ENCODE measurements at regions not wholly inside any gene's neighbourhood (a gene's known extent, or its start where the extent isn't known, plus 50 kb on each side); places are given as distances from the start of the nearest gene placed in this dataset.

DNA sequence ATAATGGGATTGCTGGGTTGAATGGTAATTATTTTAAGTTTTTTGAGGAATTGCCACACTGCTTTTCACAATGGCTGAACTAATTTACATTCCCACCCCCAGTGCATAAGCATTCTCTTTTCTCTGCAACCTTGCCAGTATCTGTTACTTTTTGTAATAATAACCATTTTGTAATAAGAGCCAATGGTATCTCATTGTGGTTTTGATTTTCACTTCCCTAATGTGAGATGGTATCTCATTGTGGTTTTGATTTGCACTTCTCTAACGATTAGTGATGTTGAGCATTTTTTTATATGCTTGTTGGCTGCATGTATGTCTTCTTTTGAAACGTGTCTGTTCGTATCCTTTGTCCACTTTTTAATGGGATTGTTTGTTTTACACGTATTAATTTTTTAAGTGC, 213.1 kb upstream of the HDX start (continued):
- TF ChIP-seq, protein P1, sequence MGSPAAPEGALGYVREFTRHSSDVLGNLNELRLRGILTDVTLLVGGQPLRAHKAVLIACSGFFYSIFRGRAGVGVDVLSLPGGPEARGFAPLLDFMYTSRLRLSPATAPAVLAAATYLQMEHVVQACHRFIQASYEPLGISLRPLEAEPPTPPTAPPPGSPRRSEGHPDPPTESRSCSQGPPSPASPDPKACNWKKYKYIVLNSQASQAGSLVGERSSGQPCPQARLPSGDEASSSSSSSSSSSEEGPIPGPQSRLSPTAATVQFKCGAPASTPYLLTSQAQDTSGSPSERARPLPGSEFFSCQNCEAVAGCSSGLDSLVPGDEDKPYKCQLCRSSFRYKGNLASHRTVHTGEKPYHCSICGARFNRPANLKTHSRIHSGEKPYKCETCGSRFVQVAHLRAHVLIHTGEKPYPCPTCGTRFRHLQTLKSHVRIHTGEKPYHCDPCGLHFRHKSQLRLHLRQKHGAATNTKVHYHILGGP (tag by site-specific recombination; IDR thresholded peaks at IDR 0.05) = no peak
- TF ChIP-seq ZNF830 (tag by site-specific recombination; IDR thresholded peaks at IDR 0.05; ENCODE audit: low read depth) = no peak
- no peak for TF ChIP-seq ZNF221 (tag by site-specific recombination; IDR thresholded peaks at IDR 0.05; ENCODE audit: borderline replicate concordance)

DNA sequence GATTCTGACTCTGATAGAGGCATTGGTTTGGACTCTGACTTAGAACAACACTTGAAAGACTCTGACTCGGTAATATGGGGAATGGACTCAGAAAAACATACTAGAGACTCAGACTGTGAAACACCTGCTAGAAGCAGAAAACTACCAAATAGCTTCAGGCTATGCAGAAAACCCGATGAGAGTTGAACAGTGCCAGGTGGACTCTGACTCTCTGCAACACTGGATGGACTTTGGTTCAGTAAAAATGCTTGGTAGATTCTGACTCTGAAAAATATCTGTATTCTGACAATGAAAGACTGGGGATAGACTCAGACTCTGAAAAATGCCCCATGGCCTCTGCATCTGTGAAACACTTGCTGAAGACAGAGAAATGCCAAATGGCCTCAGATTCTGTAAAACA, 215.1 kb upstream of the HDX start:
- POLR2A ChIA-PET = no interaction called here
- H3K4me1 ChIP-seq (ENCODE audit: control insufficient read depth, insufficient read depth, low read length) = no peaks in the 10 kb centered on the region
- H3K9me3 ChIP-seq (ENCODE audit: control insufficient read depth, insufficient read depth, low read depth, low read length) = no peaks in the 10 kb centered on the region
- no peak overlapping the region for H3K27ac ChIP-seq (ENCODE audit: extremely low read depth, low read depth, low read length)
- no peaks in the 10 kb centered on the region for H3K36me3 ChIP-seq (ENCODE audit: control insufficient read depth in 2 of 2, insufficient read depth in 1 of 2, low read length in 2 of 2)
- no peak for TF ChIP-seq ZFP69B (tag by site-specific recombination; IDR thresholded peaks at IDR 0.05)
- no peak for TF ChIP-seq ZNF24 (tag by site-specific recombination; IDR thresholded peaks at IDR 0.05)
- no peak for TF ChIP-seq ZNF324 (tag by site-specific recombination; IDR thresholded peaks at IDR 0.05)
- TF ChIP-seq, protein P2, sequence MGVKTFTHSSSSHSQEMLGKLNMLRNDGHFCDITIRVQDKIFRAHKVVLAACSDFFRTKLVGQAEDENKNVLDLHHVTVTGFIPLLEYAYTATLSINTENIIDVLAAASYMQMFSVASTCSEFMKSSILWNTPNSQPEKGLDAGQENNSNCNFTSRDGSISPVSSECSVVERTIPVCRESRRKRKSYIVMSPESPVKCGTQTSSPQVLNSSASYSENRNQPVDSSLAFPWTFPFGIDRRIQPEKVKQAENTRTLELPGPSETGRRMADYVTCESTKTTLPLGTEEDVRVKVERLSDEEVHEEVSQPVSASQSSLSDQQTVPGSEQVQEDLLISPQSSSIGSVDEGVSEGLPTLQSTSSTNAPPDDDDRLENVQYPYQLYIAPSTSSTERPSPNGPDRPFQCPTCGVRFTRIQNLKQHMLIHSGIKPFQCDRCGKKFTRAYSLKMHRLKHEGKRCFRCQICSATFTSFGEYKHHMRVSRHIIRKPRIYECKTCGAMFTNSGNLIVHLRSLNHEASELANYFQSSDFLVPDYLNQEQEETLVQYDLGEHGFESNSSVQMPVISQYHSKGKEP (tag by site-specific recombination; IDR thresholded peaks at IDR 0.05) = no peak
- TF ChIP-seq ZBTB48 (tag by site-specific recombination; IDR thresholded peaks at IDR 0.05) = no peak
- TF ChIP-seq, protein P3, sequence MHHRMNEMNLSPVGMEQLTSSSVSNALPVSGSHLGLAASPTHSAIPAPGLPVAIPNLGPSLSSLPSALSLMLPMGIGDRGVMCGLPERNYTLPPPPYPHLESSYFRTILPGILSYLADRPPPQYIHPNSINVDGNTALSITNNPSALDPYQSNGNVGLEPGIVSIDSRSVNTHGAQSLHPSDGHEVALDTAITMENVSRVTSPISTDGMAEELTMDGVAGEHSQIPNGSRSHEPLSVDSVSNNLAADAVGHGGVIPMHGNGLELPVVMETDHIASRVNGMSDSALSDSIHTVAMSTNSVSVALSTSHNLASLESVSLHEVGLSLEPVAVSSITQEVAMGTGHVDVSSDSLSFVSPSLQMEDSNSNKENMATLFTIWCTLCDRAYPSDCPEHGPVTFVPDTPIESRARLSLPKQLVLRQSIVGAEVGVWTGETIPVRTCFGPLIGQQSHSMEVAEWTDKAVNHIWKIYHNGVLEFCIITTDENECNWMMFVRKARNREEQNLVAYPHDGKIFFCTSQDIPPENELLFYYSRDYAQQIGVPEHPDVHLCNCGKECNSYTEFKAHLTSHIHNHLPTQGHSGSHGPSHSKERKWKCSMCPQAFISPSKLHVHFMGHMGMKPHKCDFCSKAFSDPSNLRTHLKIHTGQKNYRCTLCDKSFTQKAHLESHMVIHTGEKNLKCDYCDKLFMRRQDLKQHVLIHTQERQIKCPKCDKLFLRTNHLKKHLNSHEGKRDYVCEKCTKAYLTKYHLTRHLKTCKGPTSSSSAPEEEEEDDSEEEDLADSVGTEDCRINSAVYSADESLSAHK (tag by site-specific recombination; IDR thresholded peaks at IDR 0.05) = no peak
- TF ChIP-seq, protein P4, sequence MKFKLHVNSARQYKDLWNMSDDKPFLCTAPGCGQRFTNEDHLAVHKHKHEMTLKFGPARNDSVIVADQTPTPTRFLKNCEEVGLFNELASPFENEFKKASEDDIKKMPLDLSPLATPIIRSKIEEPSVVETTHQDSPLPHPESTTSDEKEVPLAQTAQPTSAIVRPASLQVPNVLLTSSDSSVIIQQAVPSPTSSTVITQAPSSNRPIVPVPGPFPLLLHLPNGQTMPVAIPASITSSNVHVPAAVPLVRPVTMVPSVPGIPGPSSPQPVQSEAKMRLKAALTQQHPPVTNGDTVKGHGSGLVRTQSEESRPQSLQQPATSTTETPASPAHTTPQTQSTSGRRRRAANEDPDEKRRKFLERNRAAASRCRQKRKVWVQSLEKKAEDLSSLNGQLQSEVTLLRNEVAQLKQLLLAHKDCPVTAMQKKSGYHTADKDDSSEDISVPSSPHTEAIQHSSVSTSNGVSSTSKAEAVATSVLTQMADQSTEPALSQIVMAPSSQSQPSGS (tag by site-specific recombination; IDR thresholded peaks at IDR 0.05; ENCODE audit: low read depth) = no peak
- CTCF ChIA-PET = interaction anchor here (1.0 to 1.4 kb wide), 2 partner anchors 12 to 17 kb away, joined by 3 read pairs; no protein-coding TSS in a partner anchor
- H3K4me3 ChIP-seq (ENCODE audit: low read depth, low read length) = no peak overlapping the region

DNA sequence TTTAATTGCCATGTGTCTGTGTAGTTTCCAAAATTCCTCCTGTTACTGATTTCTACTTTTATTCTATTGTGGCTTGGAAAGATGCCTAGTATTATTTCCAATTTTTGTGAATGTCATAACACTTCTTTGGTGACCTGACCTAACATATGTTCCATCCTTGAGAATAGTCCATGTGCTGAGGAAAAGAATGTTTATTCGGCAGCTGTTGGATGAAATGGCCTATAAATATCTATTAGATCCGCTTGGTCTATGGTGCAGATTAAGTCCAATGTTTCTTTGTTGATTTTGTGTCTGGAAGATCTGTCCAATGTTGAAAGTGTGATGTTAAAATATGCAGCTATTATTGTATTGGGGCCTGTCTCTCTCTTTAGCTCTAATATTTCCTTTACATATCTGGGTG, 219.2 kb upstream of the HDX start:
- POLR2A ChIA-PET = no interaction called here
- Histone ChIP-seq H3K4me1 (ENCODE audit: control insufficient read depth, insufficient read depth, low read length) (0 out of 2 replicates have a peak, but pooled peaks cover 2% of the 10 kb centered on the region), H3K27ac (ENCODE audit: extremely low read depth, low read depth, low read length) (no peak overlapping the region), H3K4me3 (ENCODE audit: low read depth, low read length) (no peak overlapping the region), H3K9me3 (ENCODE audit: control insufficient read depth, insufficient read depth, low read depth, low read length) (no peaks in the 10 kb centered on the region; the same call in 1 of the 2 replicates), H3K36me3 (ENCODE audit: control insufficient read depth in 2 of 2, insufficient read depth in 1 of 2, low read length in 2 of 2) (no peaks in the 10 kb centered on the region)
- CTCF ChIA-PET = no interaction called here
- TF ChIP-seq ZNF112 (tag by site-specific recombination; IDR thresholded peaks at IDR 0.05) (no peak), ZBTB8A (tag by site-specific recombination; IDR thresholded peaks at IDR 0.05) (no peak), ZBTB21 (tag by site-specific recombination; IDR thresholded peaks at IDR 0.05) (no peak), ZNF747 (tag by site-specific recombination; IDR thresholded peaks at IDR 0.05) (no peak), ZNF341 (tag by site-specific recombination; IDR thresholded peaks at IDR 0.05; ENCODE audit: low read depth) (no peak), GFI1B (tag by site-specific recombination; IDR thresholded peaks at IDR 0.05) (no peak), ZNF501 (tag by site-specific recombination; IDR thresholded peaks at IDR 0.05) (no peak), KLF9 (tag by site-specific recombination; IDR thresholded peaks at IDR 0.05; ENCODE audit: low read depth) (no peak), ZFP41 (tag by site-specific recombination; IDR thresholded peaks at IDR 0.05; ENCODE audit: borderline replicate concordance) (no peak), PRDM1 (tag by site-specific recombination; IDR thresholded peaks at IDR 0.05) (no peak), ZEB2 (tag by site-specific recombination; IDR thresholded peaks at IDR 0.05) (no peak)
- TF ChIP-seq, protein P5, sequence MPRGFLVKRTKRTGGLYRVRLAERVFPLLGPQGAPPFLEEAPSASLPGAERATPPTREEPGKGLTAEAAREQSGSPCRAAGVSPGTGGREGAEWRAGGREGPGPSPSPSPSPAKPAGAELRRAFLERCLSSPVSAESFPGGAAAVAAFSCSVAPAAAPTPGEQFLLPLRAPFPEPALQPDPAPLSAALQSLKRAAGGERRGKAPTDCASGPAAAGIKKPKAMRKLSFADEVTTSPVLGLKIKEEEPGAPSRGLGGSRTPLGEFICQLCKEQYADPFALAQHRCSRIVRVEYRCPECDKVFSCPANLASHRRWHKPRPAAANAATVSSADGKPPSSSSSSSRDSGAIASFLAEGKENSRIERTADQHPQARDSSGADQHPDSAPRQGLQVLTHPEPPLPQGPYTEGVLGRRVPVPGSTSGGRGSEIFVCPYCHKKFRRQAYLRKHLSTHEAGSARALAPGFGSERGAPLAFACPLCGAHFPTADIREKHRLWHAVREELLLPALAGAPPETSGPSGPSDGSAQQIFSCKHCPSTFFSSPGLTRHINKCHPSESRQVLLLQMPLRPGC (tag by site-specific recombination; IDR thresholded peaks at IDR 0.05) = no peak
- TF ChIP-seq, protein P6, sequence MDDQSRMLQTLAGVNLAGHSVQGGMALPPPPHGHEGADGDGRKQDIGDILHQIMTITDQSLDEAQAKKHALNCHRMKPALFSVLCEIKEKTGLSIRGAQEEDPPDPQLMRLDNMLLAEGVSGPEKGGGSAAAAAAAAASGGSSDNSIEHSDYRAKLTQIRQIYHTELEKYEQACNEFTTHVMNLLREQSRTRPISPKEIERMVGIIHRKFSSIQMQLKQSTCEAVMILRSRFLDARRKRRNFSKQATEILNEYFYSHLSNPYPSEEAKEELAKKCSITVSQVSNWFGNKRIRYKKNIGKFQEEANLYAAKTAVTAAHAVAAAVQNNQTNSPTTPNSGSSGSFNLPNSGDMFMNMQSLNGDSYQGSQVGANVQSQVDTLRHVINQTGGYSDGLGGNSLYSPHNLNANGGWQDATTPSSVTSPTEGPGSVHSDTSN (CRISPR knock-in tag; IDR thresholded peaks at IDR 0.05) = no peak
- TF ChIP-seq, protein P7, sequence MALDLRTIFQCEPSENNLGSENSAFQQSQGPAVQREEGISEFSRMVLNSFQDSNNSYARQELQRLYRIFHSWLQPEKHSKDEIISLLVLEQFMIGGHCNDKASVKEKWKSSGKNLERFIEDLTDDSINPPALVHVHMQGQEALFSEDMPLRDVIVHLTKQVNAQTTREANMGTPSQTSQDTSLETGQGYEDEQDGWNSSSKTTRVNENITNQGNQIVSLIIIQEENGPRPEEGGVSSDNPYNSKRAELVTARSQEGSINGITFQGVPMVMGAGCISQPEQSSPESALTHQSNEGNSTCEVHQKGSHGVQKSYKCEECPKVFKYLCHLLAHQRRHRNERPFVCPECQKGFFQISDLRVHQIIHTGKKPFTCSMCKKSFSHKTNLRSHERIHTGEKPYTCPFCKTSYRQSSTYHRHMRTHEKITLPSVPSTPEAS (tag by site-specific recombination; IDR thresholded peaks at IDR 0.05) = no peak
